Activated T-helper 17 cell treated with anti-CD3 and anti-CD28 coated beads, Interleukin-2, amount 50 U/mL, for 72 hours (primary cell): ENCODE measurements at regions not wholly inside any gene's neighbourhood (a gene's known extent, or its start where the extent isn't known, plus 50 kb on each side); places are given as distances from the start of the nearest gene placed in this dataset.
"Not testable (repeated sequence)": the region's sequence is repeated elsewhere in the genome, so short reads cannot be mapped to it uniquely, and the experiment has no call there.

ENCODE experiments used
- ATAC-seq: fragments of 150-1000 bp; cut with Tn5 transposase; replicated peaks from 2 replicates; pipeline ENCODE4 v1.10.0; 2021; ENCODE audit warnings: mild to moderate bottlenecking, moderate library complexity
- H3K27ac Mint-ChIP-seq: one replicate; pipeline ENCODE4 v1.8.0; 2022; ENCODE audit warnings: mixed read lengths
- H3K27me3 Mint-ChIP-seq: one replicate; pipeline ENCODE4 v1.8.0; 2022; ENCODE audit warnings: mixed read lengths
- H3K36me3 Mint-ChIP-seq: one replicate; pipeline ENCODE4 v1.8.0; 2022; ENCODE audit warnings: low read depth, mild to moderate bottlenecking, mixed read lengths
- H3K4me1 Mint-ChIP-seq: one replicate; pipeline ENCODE4 v1.8.0; 2022; ENCODE audit warnings: mixed read lengths
- H3K4me3 Mint-ChIP-seq: one replicate; pipeline ENCODE4 v1.8.0; 2022; ENCODE audit warnings: mild to moderate bottlenecking, mixed read lengths
- H3K9me3 Mint-ChIP-seq: one replicate; pipeline ENCODE4 v1.8.0; 2022; ENCODE audit warnings: mixed read lengths

GRCh38 chr6:112401083-112401482 is 54.0 kb downstream of the RFPL4B start:
- ATAC-seq: no peak
- no peaks in the 10 kb centered on the region for H3K4me1 Mint-ChIP-seq
- no peaks in the 10 kb centered on the region for H3K36me3 Mint-ChIP-seq
- H3K27me3 Mint-ChIP-seq: peaks cover 10% of the 10 kb centered on the region
- peaks cover 5% of the 10 kb centered on the region for H3K9me3 Mint-ChIP-seq
- no peak overlapping the region for H3K27ac Mint-ChIP-seq
- H3K4me3 Mint-ChIP-seq: no peak overlapping the region

DNA sequence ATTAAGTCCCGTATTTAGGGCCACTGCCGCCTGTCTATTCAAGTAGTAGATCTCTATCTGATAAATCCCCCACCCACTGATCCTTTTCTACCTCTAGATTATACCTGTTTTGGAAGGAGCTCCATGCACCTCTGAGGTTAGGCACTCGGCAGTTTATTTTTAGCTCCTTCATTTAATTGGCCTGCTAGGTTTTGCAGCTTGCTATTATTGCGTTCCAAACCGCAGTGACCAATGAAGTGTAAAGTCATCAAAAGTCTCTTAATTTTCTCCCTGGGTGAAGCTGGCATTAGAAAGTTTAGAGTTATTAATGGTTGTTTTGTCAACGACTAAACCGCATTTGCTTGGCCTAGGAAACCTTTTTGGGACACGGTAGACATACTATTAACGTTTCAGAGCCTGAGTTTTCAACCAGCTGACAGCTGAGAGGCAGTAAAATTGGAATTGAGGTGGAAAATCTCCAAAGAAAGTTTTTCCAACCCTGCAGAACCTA is 60.0 kb downstream of the RFPL4B start:
- no peak for ATAC-seq

DNA sequence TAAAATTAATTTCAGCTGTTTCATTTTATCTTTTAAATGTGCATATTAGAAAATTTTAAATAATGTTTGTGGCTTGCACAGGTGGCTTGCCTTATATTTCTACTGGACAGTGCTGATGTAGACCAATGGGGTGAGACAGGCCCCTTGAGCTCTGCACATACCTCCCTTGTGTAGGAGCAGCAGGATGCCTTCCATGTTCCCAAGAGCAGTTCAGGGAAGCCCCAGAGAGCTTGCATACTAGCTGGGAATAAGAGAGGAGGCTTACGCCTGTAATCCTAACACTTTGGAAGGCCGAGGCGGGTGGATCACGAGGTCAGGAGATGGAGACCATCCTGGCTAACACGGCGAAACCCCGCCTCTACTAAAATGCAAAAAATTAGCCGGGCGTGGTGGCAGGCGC is 61.4 kb downstream of the RFPL4B start:
- Mint-ChIP-seq H3K4me1 (no peaks in the 10 kb centered on the region), H3K36me3 (no peaks in the 10 kb centered on the region), H3K9me3 (no peaks in the 10 kb centered on the region), H3K27me3 (peaks cover 11% of the 10 kb centered on the region), H3K4me3 (no peak overlapping the region), H3K27ac (no peak overlapping the region)
- ATAC-seq: no peak

More for the DNA sequence above, 60.0 kb downstream of the RFPL4B start:
- Mint-ChIP-seq H3K27ac (no peak overlapping the region), H3K4me1 (no peaks in the 10 kb centered on the region), H3K4me3 (no peak overlapping the region), H3K9me3 (no peaks in the 10 kb centered on the region), H3K27me3 (peaks cover 11% of the 10 kb centered on the region), H3K36me3 (no peaks in the 10 kb centered on the region)

DNA sequence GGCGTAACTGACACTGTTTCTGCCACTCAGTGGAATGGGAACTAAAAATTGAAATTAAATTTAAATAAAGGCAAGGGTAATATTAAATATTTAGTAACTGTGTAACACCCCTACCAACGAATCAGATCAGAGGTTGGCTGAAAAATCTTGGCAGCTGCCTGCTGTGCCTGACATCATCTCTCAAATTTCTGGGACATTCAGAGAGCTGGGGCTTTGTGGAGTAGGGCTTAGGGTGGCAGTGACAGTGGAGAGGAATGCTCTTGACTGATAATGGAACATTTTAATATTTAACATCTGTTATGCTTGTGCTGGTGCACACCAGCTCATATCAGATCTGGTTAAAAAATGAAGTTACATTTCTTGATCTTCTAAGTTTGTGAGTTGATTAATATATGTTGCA is 62.2 kb downstream of the RFPL4B start:
- Mint-ChIP-seq H3K4me3 (no peak overlapping the region), H3K27ac (no peak overlapping the region), H3K27me3 (peaks cover 14% of the 10 kb centered on the region), H3K9me3 (no peaks in the 10 kb centered on the region), H3K36me3 (no peaks in the 10 kb centered on the region), H3K4me1 (no peaks in the 10 kb centered on the region)
- ATAC-seq: no peak

DNA sequence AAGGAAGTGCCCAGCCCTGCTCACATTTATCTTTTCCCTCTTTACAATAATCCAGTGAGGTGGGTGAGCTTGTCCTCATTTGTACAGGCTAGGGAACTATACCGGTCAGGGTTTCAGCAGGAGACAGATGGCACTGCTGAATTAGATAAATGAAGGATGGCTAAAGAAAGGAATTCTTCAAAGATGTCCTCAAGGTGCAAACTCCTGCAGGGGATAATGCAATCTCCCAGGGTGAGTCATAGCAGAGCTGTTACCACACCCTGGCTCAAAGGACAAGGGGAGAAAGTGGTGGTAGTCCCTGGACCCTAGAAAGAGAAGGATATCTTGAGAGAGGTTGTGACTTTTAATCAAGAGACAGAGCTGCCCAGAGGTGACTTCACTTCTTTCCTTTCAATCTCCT is 66.7 kb downstream of the RFPL4B start:
- Mint-ChIP-seq H3K4me1 (no peaks in the 10 kb centered on the region), H3K27ac (no peak overlapping the region)
- ATAC-seq: no peak

GRCh38 chr6:112415366-112415765 is 68.2 kb downstream of the RFPL4B start:
- Mint-ChIP-seq H3K4me3 (no peak overlapping the region), H3K27me3 (peaks cover 5% of the 10 kb centered on the region), H3K4me1 (no peaks in the 10 kb centered on the region), H3K27ac (no peak overlapping the region), H3K36me3 (no peaks in the 10 kb centered on the region), H3K9me3 (no peaks in the 10 kb centered on the region)
- ATAC-seq: no peak

More for the DNA sequence above, 66.7 kb downstream of the RFPL4B start:
- no peaks in the 10 kb centered on the region for H3K9me3 Mint-ChIP-seq
- no peaks in the 10 kb centered on the region for H3K36me3 Mint-ChIP-seq
- no peak overlapping the region for H3K4me3 Mint-ChIP-seq
- H3K27me3 Mint-ChIP-seq: peaks cover 7% of the 10 kb centered on the region

DNA sequence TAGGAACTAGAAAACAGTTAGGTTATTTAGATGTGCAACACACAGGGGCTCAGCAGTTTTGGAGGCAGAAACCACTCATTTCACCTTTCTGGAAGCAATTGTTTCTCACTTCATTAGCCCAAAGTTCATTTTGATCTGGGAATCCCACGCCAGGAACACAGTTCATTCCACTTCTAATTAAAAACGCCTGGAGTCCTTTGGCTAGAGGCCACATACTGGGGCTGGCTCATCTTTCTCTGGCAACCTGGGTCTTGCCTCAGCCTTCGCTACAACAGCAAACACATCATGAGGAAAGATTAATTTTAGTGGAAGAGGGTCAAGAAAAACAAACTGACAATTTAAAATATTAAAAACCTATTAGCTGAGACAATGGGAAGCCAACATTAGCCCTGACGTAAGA is 69.7 kb downstream of the RFPL4B start:
- Mint-ChIP-seq H3K27ac (no peak overlapping the region), H3K27me3 (peaks cover 7% of the 10 kb centered on the region), H3K9me3 (no peaks in the 10 kb centered on the region), H3K4me3 (no peak overlapping the region), H3K4me1 (no peaks in the 10 kb centered on the region), H3K36me3 (no peaks in the 10 kb centered on the region)
- ATAC-seq: no peak

DNA sequence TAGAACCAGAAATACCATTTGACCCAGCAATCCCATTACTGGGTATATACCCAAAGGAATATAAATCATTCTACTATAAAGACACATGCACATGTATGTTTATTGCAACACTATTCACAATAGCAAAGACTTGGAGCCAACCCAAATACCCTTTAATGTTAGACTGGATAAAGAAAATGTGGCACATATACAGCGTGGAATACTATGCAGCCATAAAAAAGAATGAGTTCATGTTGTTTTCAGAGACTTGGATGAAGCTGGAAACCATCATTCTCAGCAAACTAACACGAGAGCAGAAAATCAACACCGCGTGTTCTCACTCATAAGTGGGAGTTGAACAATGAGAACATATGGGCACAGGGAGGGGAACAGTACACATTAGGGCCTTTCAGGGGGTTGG is 79.9 kb downstream of the RFPL4B start:
- not testable (repeated sequence) for H3K4me3 Mint-ChIP-seq, ATAC-seq, H3K36me3 Mint-ChIP-seq, H3K27ac Mint-ChIP-seq, H3K4me1 Mint-ChIP-seq, H3K9me3 Mint-ChIP-seq, H3K27me3 Mint-ChIP-seq

DNA sequence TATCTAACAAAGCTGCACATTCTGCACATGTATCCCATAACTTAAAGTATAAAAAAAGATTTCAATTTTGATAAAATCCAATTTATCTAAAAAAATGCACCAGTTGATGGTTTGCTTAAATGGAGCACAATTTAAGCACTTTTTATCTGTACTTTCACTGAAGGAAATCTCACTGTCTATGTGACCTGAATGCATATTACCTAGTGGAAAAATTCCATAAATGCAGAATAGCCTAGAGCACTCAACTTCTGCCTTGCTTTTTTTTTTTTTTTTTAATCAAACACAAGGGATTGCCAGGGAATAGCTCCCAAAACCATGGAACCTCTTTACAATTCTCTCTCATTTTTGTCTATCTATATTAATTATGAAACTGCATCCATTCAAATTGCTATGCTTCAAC is 80.4 kb downstream of the RFPL4B start:
- Mint-ChIP-seq H3K36me3 (no peaks in the 10 kb centered on the region), H3K27ac (no peak overlapping the region), H3K27me3 (peaks cover 4% of the 10 kb centered on the region), H3K4me3 (no peak overlapping the region), H3K9me3 (peaks cover 3% of the 10 kb centered on the region), H3K4me1 (no peaks in the 10 kb centered on the region)
- ATAC-seq: no peak

DNA sequence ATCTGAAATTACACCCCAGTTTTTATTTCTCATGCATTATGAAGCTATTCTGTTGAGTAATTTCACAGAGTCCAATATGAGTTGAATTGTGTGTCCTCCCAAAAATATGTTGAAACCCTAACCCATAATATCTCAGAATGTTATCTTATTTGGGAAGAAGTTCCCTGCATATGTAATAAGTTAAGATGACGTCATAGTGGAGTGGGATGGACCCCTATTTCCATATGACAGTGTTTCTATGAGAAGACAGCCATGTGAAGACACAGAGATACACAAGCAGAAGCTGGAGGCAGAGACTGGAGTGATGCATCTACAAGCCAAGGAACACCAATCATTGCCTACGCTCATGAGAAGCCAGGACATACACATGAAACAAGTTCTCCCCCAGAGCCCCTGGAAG is 81.3 kb downstream of the RFPL4B start:
- Mint-ChIP-seq H3K27me3 (no peaks in the 10 kb centered on the region), H3K9me3 (no peaks in the 10 kb centered on the region), H3K36me3 (no peaks in the 10 kb centered on the region), H3K27ac (no peak overlapping the region), H3K4me3 (no peak overlapping the region), H3K4me1 (no peaks in the 10 kb centered on the region)
- no peak for ATAC-seq

DNA sequence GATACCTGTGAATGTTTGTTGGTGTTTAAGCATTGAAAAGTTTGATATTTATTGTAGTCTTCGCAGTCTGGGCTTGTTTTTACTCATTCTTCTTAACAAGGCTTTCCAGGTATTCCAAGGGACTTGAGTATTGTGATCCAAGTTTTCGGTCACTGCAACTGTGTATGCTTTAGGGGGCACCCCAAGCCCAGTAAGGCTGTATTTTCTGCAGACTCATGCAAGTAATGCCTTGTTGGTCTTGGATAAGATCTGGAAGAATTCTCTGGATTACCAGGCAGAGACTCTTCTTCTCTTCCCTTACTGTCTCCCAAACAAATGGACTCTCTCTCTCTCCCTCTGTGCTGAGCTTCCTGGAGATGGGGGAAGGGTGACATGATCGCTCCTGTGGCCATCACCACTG is 82.1 kb downstream of the RFPL4B start:
- Mint-ChIP-seq H3K9me3 (no peaks in the 10 kb centered on the region), H3K36me3 (no peaks in the 10 kb centered on the region), H3K27me3 (no peaks in the 10 kb centered on the region), H3K4me3 (no peak overlapping the region), H3K4me1 (no peaks in the 10 kb centered on the region), H3K27ac (no peak overlapping the region)
- ATAC-seq: no peak

DNA sequence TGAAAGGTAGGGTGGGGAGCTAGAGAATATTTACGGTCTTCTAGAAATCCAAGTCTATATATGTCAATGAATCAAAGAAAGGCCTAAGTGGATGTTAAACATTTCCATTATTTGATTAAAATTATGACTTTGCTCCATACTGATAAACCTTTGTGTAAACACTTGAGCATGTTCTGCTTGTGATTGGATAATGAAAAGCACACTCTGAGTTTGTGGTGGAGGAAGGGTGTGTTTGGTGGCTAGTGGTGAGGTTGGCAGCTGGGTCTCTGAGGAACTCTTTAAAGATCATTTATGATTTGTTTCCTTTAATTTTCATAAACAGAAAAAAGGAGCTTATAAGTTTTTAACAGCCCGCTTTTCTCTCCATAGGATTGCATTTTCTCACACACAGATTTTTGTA is 84.7 kb downstream of the RFPL4B start:
- Mint-ChIP-seq H3K4me3 (no peak overlapping the region), H3K36me3 (no peaks in the 10 kb centered on the region), H3K4me1 (no peaks in the 10 kb centered on the region), H3K27me3 (no peaks in the 10 kb centered on the region), H3K9me3 (no peaks in the 10 kb centered on the region), H3K27ac (no peak overlapping the region)
- ATAC-seq: no peak

- Mint-ChIP-seq H3K9me3 (no peaks in the 10 kb centered on the region), H3K27me3 (no peaks in the 10 kb centered on the region), H3K27ac (no peak overlapping the region), H3K4me1 (no peaks in the 10 kb centered on the region), H3K4me3 (no peak overlapping the region), H3K36me3 (no peaks in the 10 kb centered on the region)
- no peak for ATAC-seq
Observed at GRCh38 chr6:112432853-112433252, 85.7 kb downstream of the RFPL4B start.

- Mint-ChIP-seq H3K9me3 (no peaks in the 10 kb centered on the region), H3K27me3 (no peaks in the 10 kb centered on the region), H3K4me1 (no peaks in the 10 kb centered on the region), H3K4me3 (no peak overlapping the region), H3K36me3 (no peaks in the 10 kb centered on the region), H3K27ac (no peak overlapping the region)
- no peak for ATAC-seq
Observed at GRCh38 chr6:112433457-112433856, 86.3 kb downstream of the RFPL4B start.

GRCh38 chr6:112434896-112435435 is 87.8 kb downstream of the RFPL4B start:
- H3K4me1 Mint-ChIP-seq: no peaks in the 10 kb centered on the region
- no peaks in the 10 kb centered on the region for H3K27me3 Mint-ChIP-seq
- H3K27ac Mint-ChIP-seq: no peak overlapping the region
- no peaks in the 10 kb centered on the region for H3K36me3 Mint-ChIP-seq
- no peaks in the 10 kb centered on the region for H3K9me3 Mint-ChIP-seq
- no peak for ATAC-seq
- no peak overlapping the region for H3K4me3 Mint-ChIP-seq

GRCh38 chr6:112437058-112437457 is 89.9 kb downstream of the RFPL4B start:
- Mint-ChIP-seq H3K27ac (no peak overlapping the region), H3K36me3 (no peaks in the 10 kb centered on the region), H3K4me3 (no peak overlapping the region), H3K9me3 (no peaks in the 10 kb centered on the region), H3K4me1 (no peaks in the 10 kb centered on the region), H3K27me3 (no peaks in the 10 kb centered on the region)
- no peak for ATAC-seq
